GM18519 (cell line): ENCODE measurements at regions not wholly inside any gene's neighbourhood (a gene's known extent, or its start where the extent isn't known, plus 50 kb on each side); places are given as distances from the start of the nearest gene placed in this dataset.
"Not testable (repeated sequence)": the region's sequence is repeated elsewhere in the genome, so short reads cannot be mapped to it uniquely, and the experiment has no call there.

Source experiments
- ATAC-seq: cut with Tn5 transposase; IDR thresholded peaks from one replicate; pipeline ENCODE4 v1.9.1; 2021; ENCODE audit warnings: mild to moderate bottlenecking, moderate library complexity; ENCODE audit not compliant: unreplicated experiment, low FRiP score

DNA sequence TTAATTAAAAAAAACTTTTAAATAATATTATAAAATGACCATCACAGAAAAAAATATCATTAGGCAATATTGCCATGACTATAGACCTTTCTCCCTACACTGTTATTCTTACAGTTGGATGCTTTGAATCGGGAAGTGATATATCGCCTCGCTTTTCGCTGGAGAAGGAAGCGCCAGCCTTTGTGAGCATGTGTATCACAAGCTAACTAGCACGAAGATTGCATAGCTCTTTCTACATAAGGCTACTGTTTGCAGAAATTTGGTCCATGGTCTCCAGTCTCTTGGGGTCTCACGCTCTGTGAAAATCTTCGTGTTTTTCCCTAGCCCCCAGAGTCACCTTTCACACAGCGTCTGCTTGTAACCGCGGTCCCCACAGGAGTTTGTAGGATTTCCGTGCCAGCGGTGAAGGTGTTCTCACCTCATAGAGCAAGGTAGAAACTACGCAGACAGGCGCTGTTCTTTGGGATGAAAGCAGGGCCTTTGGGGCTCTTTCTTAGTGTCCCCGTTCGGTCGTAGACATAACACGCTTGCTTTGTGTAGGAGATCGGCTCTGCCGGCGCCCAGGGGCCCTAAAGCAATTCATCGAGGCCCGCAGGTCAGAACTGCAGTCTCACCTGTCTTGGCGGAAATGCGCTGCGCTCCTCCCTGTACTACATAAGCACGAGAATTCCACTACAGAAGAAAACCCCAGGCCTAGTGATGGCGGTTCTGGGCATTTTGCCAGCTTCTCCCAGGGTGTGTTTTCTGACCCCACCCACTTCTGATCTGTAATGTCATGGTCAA lies 214.5 kb upstream of the NOTCH2NLA start:
- ATAC-seq: not testable (repeated sequence)

DNA sequence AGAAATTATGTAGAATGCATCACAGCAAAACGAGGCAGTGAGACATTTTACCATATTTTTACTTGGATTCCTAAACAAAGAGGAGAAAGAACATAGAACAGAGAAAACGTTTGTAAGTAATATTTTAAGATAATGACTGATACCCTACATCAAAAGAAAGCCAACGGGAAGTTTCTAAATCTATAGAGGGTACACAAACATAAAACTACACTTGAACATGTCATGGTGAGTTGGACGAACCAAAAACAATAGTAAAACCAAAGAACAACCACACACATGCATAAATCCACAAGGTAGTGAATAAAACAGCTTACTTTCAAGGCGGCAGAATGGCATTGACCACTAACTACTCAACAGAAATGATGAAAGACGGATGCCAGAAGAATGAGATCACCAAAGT lies 209.7 kb upstream of the NOTCH2NLA start:
- not testable (repeated sequence) for ATAC-seq

DNA sequence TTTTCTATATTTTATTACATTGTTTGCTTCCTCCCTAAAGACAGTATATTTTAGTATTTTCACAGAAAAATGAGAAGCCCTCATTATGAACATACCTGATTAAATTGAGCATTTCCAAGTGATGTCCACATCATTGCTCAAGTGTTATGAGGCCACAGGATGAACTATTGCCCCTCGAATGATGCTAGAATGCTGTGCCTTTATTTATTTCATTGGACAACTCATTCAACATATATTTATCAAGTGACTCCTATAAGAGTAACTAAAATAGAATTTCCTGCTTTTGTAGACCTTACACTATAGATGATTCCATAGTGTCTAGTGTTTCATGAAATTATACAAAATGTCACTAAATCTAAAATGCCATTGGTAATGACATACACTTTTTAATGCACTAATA lies 187.8 kb upstream of the NOTCH2NLA start:
- not testable (repeated sequence) for ATAC-seq

DNA sequence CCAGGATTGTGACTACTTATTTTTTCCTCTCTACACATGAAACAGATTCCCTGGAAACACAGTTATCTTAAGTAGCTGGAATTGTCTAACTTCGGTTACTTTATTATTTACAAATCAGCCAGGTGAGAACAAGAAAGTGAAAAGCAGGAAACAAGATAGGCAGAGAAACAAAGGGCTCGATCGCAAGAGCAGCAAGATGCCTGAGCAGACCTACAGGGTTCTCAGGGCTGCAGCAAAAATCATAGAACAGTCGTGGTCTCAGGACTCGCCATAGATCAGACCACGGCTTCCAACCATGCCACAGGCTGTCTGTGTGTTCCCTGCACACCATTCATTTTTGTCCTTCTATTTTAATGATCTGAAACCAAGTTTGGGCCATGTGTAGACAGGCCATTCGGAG lies 186.2 kb upstream of the NOTCH2NLA start:
- ATAC-seq: not testable (repeated sequence)

DNA sequence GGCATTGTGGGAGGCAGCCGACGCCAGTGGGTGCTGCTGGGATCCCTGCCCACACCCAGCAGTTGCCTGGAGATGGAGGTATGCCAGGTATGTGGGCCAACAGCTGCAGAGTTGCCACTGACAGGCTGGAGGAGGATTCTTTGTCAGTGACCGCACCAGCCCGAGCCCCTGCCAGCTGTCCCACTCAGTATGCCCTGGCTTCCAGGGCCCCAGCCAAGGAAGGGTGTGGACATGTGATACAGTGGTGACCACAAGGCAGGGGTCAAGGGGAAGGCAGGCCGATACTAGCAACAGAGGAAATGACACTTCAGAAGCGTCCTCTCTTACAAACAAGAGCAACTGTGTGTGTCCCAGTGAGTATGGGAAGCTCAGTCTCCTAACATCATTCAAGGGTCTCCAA lies 185.1 kb upstream of the NOTCH2NLA start:
- not testable (repeated sequence) for ATAC-seq

DNA sequence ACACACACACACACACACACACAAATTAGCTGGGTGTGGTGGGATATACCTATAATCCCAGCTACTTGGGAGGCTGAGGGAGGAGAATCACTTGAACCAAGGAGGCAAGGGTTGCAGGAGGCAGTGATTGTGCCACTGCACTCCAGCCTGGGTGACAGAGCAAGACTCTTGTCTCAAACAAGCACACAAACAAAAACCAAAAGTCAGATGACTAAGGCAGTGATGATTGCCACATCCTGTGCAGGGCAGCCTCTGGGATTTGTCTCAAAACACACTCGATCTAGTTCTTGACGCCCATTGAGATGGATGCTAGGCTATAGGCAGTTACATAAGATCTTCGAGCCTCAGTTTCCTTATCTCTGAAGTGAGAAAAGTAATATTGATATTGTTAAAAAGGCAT lies 183.1 kb upstream of the NOTCH2NLA start:
- ATAC-seq: not testable (repeated sequence)

DNA sequence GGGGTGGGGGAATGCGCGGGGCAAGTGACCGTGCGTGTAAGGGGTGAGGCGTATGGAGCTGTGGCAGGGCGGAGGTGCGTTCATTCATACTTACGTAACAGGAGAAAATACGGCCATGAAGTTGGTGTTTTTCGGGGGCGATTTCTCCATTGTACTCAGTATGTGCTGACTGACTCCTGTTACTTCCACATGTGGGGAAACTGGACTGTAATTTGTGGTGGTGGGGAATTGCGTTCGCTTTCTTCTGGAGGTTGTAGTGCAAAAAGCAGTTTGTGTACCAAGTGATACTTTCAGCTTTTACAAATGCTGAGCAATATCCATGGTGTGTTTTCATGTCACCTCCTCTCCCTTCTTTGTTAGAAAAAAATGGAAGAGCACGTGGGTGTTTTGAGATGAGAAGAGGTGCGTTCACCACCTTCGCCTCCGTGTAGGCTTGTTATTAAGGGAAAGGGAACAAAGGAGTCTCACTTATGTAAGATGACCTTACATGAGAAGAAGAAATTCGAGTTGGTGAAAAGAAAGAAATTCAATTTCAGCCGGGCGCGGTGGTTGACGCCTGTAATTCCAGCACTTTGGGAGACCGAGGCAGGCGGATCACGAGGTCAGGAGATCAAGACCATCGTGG lies 181.1 kb upstream of the NOTCH2NLA start:
- ATAC-seq: not testable (repeated sequence)

DNA sequence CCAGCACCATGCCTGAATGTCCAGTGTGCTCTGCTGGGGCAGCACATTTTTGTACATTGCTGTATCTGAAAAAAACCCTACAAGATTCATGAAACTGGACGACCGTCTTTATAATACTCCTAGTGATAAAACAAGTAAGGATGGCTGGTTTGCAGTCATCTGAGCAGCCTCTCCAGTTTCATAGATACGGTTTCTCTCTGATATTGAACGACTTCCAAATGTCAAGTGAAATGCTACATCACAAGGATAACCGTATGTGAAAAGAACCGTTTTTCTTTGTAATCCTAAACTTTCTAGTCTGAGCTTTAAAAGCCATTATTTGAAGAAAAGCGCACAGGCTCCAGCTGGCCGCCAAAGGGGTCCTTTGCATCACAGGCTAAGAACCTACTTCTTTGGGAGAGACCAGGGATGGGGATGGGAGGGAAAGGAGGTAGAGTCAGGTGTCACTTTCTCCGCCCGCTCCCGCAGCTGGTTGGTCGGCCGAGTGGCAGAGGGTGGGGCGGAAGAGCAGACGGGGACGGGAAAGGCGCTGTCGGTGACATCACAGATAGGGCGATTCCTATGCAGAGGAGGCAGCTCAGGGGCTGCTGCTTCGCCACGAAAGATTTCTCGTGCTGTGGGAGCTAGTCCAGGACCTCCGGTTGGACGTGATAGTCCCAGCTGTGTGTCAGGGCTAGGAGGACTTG lies 180.4 kb upstream of the NOTCH2NLA start:
- not testable (repeated sequence) for ATAC-seq

DNA sequence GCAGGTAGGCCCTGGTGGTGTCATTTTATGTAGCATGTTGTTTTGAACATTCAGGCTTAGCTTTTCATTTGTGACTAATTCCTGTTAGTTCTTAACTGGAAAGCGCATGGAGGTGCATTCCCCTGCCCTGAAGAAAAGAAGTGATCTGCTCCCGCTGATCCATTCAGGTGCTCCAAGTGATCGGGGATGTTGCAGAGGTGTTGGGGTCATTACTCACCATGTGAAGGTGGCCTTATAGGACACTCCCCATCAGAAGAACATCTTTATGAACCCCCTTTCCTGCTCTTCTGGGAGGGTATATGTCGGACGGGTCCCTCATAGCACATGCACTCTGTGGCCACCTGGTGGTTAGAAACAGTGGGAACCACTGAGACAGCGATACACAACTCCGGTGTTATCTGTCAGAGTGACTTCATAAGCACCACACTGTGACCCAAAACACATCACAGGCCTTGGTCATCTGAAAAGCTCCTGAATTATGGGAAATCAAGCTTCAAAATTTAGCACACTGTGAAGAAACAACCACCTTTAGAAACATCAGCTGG lies 172.5 kb upstream of the NOTCH2NLA start:
- ATAC-seq: not testable (repeated sequence)

DNA sequence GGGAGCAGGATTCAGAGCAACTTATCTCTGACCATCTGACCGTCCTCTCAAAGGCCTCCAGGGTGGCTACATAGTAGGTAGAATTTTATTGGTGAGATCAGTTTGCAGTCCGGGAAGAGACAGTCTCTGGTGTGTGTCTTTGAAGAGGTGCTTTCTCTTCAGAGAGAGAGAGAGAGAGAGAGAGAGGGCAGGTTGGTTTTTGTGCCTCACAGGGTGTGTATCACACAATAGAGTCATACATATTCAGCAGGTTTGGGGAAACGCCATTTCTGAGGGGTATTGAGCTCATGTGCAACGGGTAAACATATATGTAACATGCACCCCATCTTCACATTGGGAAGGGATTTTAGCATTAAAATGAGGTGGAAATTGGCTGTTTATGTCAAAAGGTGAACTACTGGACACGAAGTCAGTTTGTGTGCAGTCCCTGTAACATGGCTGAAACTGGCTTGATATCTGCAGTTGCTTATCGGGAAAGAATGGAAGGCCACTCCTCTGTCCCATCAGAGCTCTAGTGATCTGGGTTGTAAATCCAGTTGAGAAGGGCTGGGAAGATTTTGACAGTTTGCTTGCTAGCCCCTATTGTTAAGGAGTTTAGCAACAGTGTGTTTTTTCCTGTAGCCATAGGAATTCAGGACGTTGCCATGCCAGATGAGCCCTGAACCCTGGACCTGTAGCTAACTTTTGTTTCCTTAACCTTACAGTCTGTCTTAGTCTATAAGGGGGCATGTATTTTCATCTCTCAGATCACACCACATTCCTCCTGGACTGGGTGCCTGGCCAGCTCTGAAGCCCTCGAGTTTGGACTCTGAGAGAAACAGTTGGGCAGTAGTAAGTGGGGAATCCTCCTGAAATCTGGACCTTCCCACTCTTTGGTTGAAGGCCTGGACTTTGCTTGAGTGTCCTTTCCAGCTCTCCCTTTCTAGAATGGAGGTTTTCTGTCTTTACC lies 171.6 kb upstream of the NOTCH2NLA start:
- ATAC-seq: not testable (repeated sequence)

DNA sequence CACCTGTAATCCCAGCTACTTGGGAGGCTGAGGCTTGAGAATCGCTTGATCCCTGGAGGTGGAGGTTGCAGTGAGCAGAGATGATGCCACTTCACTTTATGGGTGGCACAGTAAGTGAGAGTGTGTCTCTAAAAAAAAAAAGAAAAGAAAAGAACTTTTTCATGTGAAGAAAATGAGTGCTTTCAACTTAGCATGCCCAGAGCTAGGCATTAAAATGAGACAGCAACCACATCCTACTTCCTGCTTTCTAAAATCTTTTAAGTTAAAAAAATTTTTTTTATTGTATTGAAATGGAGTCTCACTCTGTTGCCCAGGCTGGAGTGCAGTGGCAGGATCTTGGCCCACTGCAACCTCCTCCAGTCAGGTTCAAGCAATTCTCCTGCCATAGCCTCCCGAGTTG lies 170.4 kb upstream of the NOTCH2NLA start:
- not testable (repeated sequence) for ATAC-seq

DNA sequence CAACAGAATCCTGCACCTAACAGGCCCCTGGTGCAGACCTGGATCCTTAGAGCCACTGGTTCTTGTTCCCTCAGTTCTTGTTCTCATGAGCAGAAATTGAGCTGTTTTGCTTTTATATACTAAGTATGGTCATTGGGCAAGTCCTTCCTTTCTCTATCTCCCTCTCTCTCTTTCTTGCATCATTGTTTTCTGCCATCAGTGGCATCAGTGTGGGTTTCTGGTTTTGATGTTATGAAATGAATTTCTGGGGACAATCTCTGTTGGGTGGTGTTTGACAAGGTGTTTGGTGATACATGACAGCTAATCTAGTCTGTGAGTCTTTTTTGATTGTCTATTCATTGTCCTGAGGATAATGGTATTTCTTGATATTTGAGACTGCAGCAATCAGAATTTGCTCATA lies 168.0 kb upstream of the NOTCH2NLA start:
- ATAC-seq: not testable (repeated sequence)

DNA sequence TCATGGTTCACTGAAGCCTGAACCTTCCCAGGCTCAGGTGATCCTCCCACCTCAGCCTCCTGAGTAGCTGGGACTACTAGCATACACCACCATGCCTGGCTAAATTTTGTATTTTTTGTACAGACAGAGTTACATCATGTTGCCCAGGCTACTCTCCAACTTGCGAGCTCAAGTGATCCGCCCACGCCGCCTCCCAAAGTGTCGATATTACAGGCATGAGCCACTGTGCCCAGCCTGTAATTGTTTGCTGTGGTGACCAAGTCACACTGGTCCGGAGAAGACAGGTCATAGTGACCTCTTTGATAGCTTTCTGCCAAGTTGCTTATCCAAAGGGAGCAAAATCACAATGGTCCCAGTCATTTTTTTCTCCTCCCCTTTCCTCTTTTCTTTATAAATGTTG lies 167.4 kb upstream of the NOTCH2NLA start:
- ATAC-seq: not testable (repeated sequence)

DNA sequence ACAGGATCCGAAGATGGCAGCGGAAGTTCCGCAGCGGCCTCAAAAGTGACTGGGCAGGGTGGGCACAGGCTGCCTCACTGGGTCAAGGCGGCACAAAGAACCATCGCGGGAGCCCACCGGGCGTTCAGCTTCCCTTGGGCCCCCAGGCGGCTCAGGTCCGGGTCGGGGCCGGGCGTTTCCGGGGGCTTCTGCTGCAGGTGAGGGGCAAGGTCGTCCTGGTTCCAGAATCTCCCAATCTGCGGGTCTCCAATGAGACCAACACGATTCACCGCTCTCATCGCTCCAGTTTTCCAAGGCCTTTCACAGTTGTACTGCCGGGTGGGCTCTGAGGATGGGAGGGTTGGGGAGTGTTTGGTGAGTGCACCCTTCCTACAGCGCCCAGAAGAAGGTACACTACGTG lies 165.0 kb upstream of the NOTCH2NLA start:
- not testable (repeated sequence) for ATAC-seq

DNA sequence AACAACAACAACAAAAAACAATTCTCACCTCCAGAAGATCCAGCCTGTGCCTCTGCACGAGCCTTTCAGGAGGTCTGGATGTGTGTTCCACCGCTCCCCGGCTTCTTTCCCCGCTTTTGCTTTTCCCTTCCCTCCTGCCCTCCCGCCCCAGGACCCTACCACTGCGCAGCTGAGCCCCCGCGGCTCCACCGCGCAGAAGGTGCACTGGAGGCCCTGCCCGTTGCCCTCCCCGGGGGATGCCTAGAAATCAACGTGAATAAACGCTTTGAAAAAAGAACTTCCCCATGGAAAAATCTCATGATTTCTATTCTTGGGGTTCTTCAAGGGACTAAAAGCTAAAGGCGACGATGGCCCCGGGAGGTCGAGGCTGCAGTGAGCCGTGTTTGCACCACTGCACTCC lies 164.3 kb upstream of the NOTCH2NLA start:
- not testable (repeated sequence) for ATAC-seq

DNA sequence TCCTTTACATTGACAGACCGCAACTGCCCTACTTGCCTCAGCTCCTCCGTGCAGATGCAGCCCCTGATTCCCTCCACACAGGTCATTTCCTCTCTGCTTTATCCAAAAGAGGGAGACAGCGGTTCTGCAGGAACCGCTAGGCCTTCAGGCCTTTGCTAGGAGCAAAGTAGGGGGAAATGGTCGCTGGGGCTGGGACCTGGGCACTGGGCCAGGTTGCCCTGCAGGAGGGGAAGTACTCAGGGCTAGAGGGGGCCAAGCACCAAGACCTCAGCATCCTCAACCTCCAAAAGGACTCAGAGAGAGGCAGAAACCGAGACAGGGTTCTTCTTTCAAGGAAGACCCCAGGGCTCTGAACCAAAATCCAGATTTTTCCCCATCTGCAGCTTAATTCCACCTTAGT lies 160.4 kb upstream of the NOTCH2NLA start:
- ATAC-seq: not testable (repeated sequence)

DNA sequence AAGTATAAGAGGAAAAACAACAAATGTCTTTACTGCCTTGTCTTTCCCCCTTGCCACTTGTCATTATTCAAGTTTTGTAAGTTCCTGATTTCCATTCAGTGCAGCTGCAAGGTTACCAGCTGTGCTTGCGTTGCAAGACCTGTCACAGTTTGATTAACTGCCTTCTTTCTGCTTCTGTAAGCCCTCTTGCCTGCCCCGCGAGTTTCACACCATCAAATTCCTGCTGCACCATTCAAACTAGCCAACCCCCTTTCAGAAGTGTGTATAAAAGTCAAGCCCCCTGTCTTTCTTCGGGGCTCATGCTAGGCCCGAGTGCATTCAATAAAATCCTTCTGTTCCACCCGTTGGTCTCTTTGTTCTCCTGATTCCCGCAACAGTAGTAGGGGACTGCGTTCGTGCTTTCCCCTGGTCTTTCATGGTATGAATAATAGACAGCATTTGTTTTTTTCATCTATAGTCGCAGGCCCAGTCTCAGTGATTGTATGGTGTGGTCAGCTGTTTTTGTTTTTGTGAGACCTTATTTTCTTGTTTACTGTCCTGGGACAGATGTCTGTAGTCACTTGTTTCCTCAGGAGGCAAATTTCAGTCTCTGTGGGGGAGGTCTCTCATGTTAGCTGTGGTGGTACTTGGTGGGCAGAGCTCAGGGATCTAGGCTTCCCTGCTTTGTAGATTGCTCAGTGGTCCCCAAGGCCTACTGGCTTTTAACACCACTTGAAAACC lies 159.1 kb upstream of the NOTCH2NLA start:
- peak; percentile 40 for ATAC-seq

DNA sequence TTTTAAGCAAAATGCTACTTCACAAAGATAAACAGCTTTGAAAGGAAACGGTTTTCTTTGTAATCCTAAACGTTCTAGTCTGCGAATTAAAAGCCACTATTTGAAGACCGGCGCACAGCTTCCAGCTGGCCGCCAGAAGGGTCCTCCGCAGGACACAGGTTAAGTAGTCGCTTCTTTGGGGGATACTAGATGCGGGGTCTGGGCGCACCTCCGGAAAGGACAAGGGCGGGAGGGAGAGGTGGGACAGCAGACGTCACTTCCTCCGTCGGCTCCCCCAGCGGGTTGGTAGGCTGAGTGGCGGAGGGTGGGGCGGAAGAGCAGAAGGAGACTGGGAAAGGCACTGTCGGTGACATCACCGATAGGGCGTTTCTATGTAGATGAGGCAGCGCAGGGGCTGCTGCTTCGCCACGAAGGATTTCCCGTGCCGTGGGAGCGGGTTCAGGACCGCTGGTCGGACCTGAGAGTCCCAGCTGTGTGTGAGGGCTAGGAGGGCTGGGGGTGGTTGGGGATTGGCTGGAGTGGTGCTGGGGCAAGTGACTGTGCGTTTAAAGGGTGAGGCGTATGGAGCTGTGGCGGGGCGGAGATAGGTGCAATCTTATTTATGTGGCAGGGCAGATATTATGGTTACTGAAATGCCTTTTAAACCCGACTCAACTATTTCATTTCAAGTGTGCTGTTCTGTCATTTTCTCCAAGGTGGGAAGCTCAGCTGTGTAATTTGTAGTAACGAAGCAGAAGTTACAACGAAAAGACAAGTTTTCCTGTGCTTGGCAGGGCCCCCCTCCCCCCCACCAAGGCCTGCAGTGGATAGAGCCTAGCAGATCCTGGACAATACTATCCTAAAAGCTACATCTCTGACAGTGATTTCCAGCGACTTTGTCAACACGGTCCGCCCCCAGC lies 158.3 kb upstream of the NOTCH2NLA start:
- peak; percentile 71 for ATAC-seq
